Activated B cell treated with CpG ODN at 0.5 μM for 24 hours (primary cell): ENCODE measurements at regions not wholly inside any gene's neighbourhood (a gene's known extent, or its start where the extent isn't known, plus 50 kb on each side); places are given as distances from the start of the nearest gene placed in this dataset.

Experiments used
- ATAC-seq: fragments of 200-7000 bp; cut with Tn5 transposase; one replicate; pipeline ENCODE4 v1.10.0; 2021; ENCODE audit warnings: low read depth, mild to moderate bottlenecking, moderate library complexity
- CTCF ChIA-PET: fragments of 350-600 bp; sonication (Branson Sonifier 250); formaldehyde crosslinking; loops from one replicate; lab custom pipeline; 2021; ENCODE audit warnings: antibody characterized with exemption; lab: Charles Lee
- POLR2A ChIA-PET: fragments of 350-600 bp; sonication (Branson Sonifier 250); formaldehyde crosslinking; loops from one replicate; lab custom pipeline; 2021; ENCODE audit warnings: antibody characterized with exemption; lab: Charles Lee
- DNase-seq: peaks from one replicate; pipeline ENCODE4 v3.0.0; 2022
- H3K27ac Mint-ChIP-seq: one replicate; pipeline ENCODE4 v1.8.0; 2020; ENCODE audit warnings: mixed read lengths
- H3K27me3 Mint-ChIP-seq: one replicate; pipeline ENCODE4 v1.8.0; 2021; ENCODE audit warnings: mixed read lengths
- H3K36me3 Mint-ChIP-seq: one replicate; pipeline ENCODE4 v1.8.0; 2021; ENCODE audit warnings: low read depth, mixed read lengths
- H3K4me1 Mint-ChIP-seq: one replicate; pipeline ENCODE4 v1.8.0; 2021; ENCODE audit warnings: mixed read lengths
- H3K4me3 Mint-ChIP-seq: one replicate; pipeline ENCODE4 v1.8.0; 2020; ENCODE audit warnings: mild to moderate bottlenecking, mixed read lengths
- H3K9me3 Mint-ChIP-seq: one replicate; pipeline ENCODE4 v1.8.0; 2020; ENCODE audit warnings: mixed read lengths
- CTCF ChIP-seq: fragments of 200-600 bp; IDR thresholded peaks from one replicate; pipeline ENCODE4 v1.8.0; 2022; ENCODE audit warnings: antibody characterized with exemption, mild to moderate bottlenecking
- intact Hi-C: fragments of 100-400 bp; cut with micrococcal nuclease; formaldehyde crosslinking; loops from one replicate; pipeline ENCODE4 v1.15.1; 2024

DNA sequence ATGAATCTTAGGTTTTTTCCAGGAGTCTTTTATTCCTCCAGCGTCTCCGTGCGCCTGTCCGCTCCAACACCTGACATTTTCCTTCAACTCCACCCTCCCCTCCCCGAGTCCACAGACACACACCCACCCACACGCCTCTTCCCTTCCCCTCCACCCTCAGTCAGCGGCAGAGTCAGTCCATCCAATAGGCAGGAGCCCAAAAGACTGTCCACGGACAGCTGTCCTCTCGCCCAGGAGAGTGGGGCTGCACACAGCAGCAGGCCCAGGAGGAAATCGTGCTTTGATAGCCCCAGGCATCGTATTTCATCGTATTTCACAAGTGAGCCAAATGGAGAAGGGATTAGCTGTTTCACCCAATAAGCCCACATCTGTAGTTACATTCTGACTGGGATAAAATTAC lies 285.1 kb downstream of the ZEB1 start:
- H3K4me3 Mint-ChIP-seq, result peak overlapping the region; percentile 83
- ChIA-PET CTCF (no interaction called here), POLR2A (no interaction called here)
- H3K27ac Mint-ChIP-seq, result no peak overlapping the region
- H3K4me1 Mint-ChIP-seq, result peaks cover 12% of the 10 kb centered on the region
- TF ChIP-seq CTCF, result no peak
- peaks cover 6% of the 10 kb centered on the region for H3K27me3 Mint-ChIP-seq
- intact Hi-C loops, result loop anchor here (5.0 kb wide), 2 partner anchors 103 to 822 kb away; no protein-coding TSS in a partner anchor
- DNase-seq (no peak), ATAC-seq (no peak)
- no peaks in the 10 kb centered on the region for H3K9me3 Mint-ChIP-seq
- H3K36me3 Mint-ChIP-seq, result no peaks in the 10 kb centered on the region

DNA sequence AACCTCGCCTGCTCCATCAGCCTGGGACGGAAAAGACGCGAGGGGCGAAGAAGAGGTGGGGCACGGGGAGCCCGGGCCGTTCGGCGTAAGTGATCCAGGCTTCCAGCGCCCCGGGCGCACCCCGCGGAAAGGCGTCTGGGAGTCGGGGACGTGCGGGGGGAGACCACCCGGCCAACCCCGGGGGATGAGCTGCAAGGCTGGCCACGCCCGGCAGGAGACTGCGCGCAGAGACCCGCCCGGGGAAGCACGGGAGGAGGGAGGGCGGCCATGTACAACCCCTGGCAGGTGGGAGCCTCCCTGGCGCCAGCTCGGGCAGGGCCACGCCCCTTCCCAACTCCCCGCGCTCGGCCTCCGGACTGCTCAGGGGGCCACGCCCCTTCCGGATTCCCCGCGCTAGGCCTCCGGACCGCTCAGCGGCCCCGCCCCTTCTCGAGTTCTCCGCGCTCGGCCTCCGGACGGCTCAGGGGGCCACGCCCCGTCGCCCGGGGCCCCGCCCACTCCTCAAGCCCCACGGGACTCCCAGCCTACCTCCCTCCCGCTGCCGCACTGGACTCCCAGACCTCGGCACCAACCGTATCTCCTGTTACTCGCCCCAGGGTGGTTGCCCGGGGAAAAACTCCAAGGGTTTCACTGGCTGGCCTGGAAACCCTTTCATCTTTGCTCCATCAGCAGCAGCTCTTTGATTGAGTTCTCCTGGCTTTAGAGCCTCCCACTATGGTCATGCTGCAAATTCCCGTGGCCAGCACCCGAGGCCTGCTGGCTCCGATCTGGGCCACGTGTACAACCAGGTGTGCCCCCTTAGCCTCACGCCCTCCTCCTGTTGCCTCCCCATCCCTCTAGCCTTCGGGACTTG lies 284.4 kb downstream of the ZEB1 start:
- Mint-ChIP-seq H3K27ac (no peak overlapping the region), H3K27me3 (peaks cover 6% of the 10 kb centered on the region), H3K4me3 (peak overlapping the region; percentile 83), H3K4me1 (peaks cover 12% of the 10 kb centered on the region), H3K36me3 (no peaks in the 10 kb centered on the region), H3K9me3 (no peaks in the 10 kb centered on the region)
- DNase-seq (peak; percentile 64), ATAC-seq (peak; percentile 97)
- ChIA-PET CTCF (no interaction called here), POLR2A (no interaction called here)
- intact Hi-C loops, result loop anchor here (1.0 to 5.0 kb wide), 5 partner anchors 104 to 821 kb away; no protein-coding TSS in a partner anchor
- no peak for TF ChIP-seq CTCF

GRCh38 chr10:31602541-31603234 lies 283.7 kb downstream of the ZEB1 start:
- peaks cover 6% of the 10 kb centered on the region for H3K27me3 Mint-ChIP-seq
- POLR2A ChIA-PET, result no interaction called here
- CTCF ChIA-PET, result no interaction called here
- intact Hi-C loops, result loop anchor here (1.0 to 5.0 kb wide), 5 partner anchors 105 to 820 kb away; no protein-coding TSS in a partner anchor
- no peak for TF ChIP-seq CTCF
- ATAC-seq (no peak), DNase-seq (no peak)
- peaks cover 12% of the 10 kb centered on the region for H3K4me1 Mint-ChIP-seq
- H3K4me3 Mint-ChIP-seq, result peak overlapping the region; percentile 72
- H3K9me3 Mint-ChIP-seq, result no peaks in the 10 kb centered on the region
- H3K36me3 Mint-ChIP-seq, result no peaks in the 10 kb centered on the region
- no peak overlapping the region for H3K27ac Mint-ChIP-seq

DNA sequence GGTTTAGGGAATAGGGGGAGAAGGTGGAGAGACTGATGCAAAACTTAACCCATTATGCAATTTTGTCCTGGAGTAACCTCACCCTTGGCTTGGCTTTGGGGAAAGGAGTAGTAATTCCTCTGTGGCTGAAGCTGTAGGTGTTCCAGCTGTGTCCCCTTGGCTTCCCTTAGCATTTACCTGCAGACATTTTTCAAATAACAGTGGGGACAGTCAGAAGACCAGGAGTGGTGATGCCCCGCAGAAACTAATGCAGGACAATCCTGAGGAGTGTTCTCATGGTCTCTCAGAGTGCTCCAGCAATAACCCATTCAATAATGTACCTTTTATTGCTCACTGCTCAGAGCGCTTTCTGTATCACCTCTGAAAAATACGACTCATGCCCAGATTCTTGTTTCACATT lies 282.1 kb downstream of the ZEB1 start:
- no peaks in the 10 kb centered on the region for H3K36me3 Mint-ChIP-seq
- no peak overlapping the region for H3K4me3 Mint-ChIP-seq
- H3K9me3 Mint-ChIP-seq, result no peaks in the 10 kb centered on the region
- DNase-seq, result no peak
- no peak overlapping the region for H3K27ac Mint-ChIP-seq
- intact Hi-C loops, result loop anchor here (5.0 kb wide), 2 partner anchors 106 to 819 kb away; no protein-coding TSS in a partner anchor
- peaks cover 12% of the 10 kb centered on the region for H3K4me1 Mint-ChIP-seq
- TF ChIP-seq CTCF, result no peak
- POLR2A ChIA-PET, result no interaction called here
- no peak for ATAC-seq
- H3K27me3 Mint-ChIP-seq, result peaks cover 6% of the 10 kb centered on the region
- CTCF ChIA-PET, result no interaction called here
